ENCODE measurements at regions not wholly inside any gene's neighbourhood (a gene's known extent, or its start where the extent isn't known, plus 50 kb on each side); places are given as distances from the start of the nearest gene placed in this dataset.

GRCh38 chr2:167475791-167476190, 587.5 kb downstream of the XIRP2 start:
- Histone ChIP-seq H3K27me3 (no peaks in the 10 kb centered on the region), H3K36me3 (no peaks in the 10 kb centered on the region), H3K27ac (no peak overlapping the region), H3K4me1 (no peaks in the 10 kb centered on the region), H3K9me3 (no peaks in the 10 kb centered on the region), H3K4me3 (no peak overlapping the region)
- DNase-seq (ENCODE audit: low spot score in 2 of 2) = no peak
- intact Hi-C loops (cut with DNase I) = no loop called here
- TF ChIP-seq, protein P1, sequence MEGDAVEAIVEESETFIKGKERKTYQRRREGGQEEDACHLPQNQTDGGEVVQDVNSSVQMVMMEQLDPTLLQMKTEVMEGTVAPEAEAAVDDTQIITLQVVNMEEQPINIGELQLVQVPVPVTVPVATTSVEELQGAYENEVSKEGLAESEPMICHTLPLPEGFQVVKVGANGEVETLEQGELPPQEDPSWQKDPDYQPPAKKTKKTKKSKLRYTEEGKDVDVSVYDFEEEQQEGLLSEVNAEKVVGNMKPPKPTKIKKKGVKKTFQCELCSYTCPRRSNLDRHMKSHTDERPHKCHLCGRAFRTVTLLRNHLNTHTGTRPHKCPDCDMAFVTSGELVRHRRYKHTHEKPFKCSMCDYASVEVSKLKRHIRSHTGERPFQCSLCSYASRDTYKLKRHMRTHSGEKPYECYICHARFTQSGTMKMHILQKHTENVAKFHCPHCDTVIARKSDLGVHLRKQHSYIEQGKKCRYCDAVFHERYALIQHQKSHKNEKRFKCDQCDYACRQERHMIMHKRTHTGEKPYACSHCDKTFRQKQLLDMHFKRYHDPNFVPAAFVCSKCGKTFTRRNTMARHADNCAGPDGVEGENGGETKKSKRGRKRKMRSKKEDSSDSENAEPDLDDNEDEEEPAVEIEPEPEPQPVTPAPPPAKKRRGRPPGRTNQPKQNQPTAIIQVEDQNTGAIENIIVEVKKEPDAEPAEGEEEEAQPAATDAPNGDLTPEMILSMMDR (IDR thresholded peaks at IDR 0.05) = no peak

DNA sequence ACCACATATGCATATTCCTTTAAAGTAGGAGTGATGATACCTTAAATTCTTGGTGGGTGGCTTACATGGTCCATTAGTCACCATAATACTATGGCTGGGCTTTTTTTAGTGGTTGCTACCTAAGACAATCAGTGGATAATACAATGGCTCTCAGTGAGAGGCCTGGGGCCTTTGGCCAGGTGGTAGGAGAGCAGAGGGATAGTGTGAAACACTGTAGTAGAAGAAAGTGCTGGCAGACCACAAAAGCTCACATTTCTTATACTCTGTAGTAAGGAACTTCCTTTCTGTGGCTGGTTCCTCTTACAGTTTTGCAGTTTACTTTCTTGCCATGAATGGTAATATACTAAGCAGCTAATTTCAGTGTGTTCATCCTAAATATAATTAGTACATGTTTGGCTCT, 583.5 kb downstream of the XIRP2 start:
- Histone ChIP-seq H3K27ac (no peak overlapping the region), H3K4me1 (no peaks in the 10 kb centered on the region), H3K4me3 (no peak overlapping the region), H3K27me3 (no peaks in the 10 kb centered on the region), H3K36me3 (no peaks in the 10 kb centered on the region), H3K9me3 (no peaks in the 10 kb centered on the region)
- TF ChIP-seq, protein P1 (IDR thresholded peaks at IDR 0.05) = no peak
- DNase-seq (ENCODE audit: low spot score in 2 of 2) = no peak
- intact Hi-C loops (cut with DNase I) = no loop called here

- Histone ChIP-seq H3K27me3 (no peaks in the 10 kb centered on the region), H3K27ac (no peak overlapping the region), H3K9me3 (no peaks in the 10 kb centered on the region), H3K4me3 (no peak overlapping the region), H3K36me3 (no peaks in the 10 kb centered on the region), H3K4me1 (no peaks in the 10 kb centered on the region)
- no peak for DNase-seq (ENCODE audit: low spot score in 2 of 2)
- intact Hi-C loops (cut with DNase I) = no loop called here
- TF ChIP-seq, protein P1 (IDR thresholded peaks at IDR 0.05) = no peak
Observed at GRCh38 chr2:167471332-167471731, 583.1 kb downstream of the XIRP2 start.

- TF ChIP-seq, protein P1 (IDR thresholded peaks at IDR 0.05) = no peak
- H3K27me3 ChIP-seq = no peaks in the 10 kb centered on the region
- DNase-seq (ENCODE audit: low spot score in 2 of 2) = no peak
- intact Hi-C loops (cut with DNase I) = no loop called here
- H3K4me3 ChIP-seq = no peak overlapping the region
- no peaks in the 10 kb centered on the region for H3K4me1 ChIP-seq
- H3K9me3 ChIP-seq = peaks cover 0 to 13% of the 10 kb centered on the region in 2 donors
- no peaks in the 10 kb centered on the region for H3K36me3 ChIP-seq
- H3K27ac ChIP-seq = no peak overlapping the region
Observed at GRCh38 chr2:167462379-167462778, 574.1 kb downstream of the XIRP2 start.

DNA sequence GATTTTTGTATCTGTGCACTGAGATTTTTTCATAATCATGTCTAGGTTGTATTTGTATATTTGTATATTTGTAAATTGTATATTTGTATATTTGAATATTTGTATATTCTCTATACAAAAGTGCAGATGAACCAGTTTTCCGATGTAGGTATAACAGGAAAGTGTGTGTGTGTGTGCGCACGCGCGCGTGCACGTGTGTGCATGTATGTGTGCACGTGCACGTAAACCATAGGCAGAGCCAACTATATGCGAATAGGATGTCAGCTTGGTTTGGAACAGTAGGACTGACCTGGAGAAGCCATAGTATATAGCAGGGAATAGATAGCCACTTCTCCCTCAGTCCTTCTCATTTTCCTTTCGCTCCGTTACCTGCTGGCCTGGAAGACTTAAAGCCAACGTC, 565.8 kb downstream of the XIRP2 start:
- no peak overlapping the region for H3K27ac ChIP-seq
- TF ChIP-seq, protein P1 (IDR thresholded peaks at IDR 0.05) = no peak
- H3K4me1 ChIP-seq = no peaks in the 10 kb centered on the region
- H3K4me3 ChIP-seq = no peak overlapping the region
- intact Hi-C loops (cut with DNase I) = no loop called here
- H3K9me3 ChIP-seq = peaks cover 0 to 4% of the 10 kb centered on the region in 2 donors
- H3K27me3 ChIP-seq = no peaks in the 10 kb centered on the region
- no peak for DNase-seq (ENCODE audit: low spot score in 2 of 2)
- no peaks in the 10 kb centered on the region for H3K36me3 ChIP-seq
